ENCODE measurements at regions not wholly inside any gene's neighbourhood (a gene's known extent, or its start where the extent isn't known, plus 50 kb on each side); places are given as distances from the start of the nearest gene placed in this dataset.

GRCh38 chr1:233790121-233790520 is 114.4 kb upstream of the SLC35F3 start:
- H3K27ac ChIP-seq: no peak overlapping the region
- TF ChIP-seq, protein P1, sequence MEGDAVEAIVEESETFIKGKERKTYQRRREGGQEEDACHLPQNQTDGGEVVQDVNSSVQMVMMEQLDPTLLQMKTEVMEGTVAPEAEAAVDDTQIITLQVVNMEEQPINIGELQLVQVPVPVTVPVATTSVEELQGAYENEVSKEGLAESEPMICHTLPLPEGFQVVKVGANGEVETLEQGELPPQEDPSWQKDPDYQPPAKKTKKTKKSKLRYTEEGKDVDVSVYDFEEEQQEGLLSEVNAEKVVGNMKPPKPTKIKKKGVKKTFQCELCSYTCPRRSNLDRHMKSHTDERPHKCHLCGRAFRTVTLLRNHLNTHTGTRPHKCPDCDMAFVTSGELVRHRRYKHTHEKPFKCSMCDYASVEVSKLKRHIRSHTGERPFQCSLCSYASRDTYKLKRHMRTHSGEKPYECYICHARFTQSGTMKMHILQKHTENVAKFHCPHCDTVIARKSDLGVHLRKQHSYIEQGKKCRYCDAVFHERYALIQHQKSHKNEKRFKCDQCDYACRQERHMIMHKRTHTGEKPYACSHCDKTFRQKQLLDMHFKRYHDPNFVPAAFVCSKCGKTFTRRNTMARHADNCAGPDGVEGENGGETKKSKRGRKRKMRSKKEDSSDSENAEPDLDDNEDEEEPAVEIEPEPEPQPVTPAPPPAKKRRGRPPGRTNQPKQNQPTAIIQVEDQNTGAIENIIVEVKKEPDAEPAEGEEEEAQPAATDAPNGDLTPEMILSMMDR (conservative IDR thresholded peaks at IDR 0.05): no peak

GRCh38 chr1:233790662-233791371 is 113.7 kb upstream of the SLC35F3 start:
- H3K27ac ChIP-seq: no peak overlapping the region; the same call in 1 of the 2 replicates
- TF ChIP-seq, protein P1 (conservative IDR thresholded peaks at IDR 0.05): peak; percentile 90

GRCh38 chr1:233791372-233791703 is 113.1 kb upstream of the SLC35F3 start:
- TF ChIP-seq, protein P1 (conservative IDR thresholded peaks at IDR 0.05): peak; percentile 68
- peak overlapping the region; percentile 64 for H3K27ac ChIP-seq

DNA sequence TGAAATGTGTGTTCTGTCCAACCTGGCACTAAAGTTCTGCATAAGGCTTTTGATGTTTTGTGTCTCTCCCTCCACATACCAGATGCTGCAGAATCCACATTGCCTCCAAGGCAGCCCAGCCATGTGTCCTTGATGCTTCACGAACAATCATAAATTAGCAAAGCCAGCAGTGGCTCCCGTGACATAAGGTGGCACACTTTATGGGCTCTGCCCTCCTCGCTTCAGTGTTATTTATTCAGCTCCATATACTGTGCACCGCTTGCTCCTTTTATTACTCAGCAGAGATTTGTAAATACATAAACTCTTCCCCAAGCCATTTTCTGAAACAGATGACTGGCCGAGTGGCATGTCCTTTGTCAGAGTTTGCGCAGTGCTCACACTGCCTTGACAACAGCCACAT is 112.8 kb upstream of the SLC35F3 start:
- peak overlapping the region; percentile 64 for H3K27ac ChIP-seq

GRCh38 chr1:233794863-233795262 is 109.6 kb upstream of the SLC35F3 start:
- TF ChIP-seq, protein P1 (conservative IDR thresholded peaks at IDR 0.05): no peak
- no peak overlapping the region for H3K27ac ChIP-seq

More for the DNA sequence above, 112.8 kb upstream of the SLC35F3 start:
- TF ChIP-seq, protein P1 (conservative IDR thresholded peaks at IDR 0.05): no peak

DNA sequence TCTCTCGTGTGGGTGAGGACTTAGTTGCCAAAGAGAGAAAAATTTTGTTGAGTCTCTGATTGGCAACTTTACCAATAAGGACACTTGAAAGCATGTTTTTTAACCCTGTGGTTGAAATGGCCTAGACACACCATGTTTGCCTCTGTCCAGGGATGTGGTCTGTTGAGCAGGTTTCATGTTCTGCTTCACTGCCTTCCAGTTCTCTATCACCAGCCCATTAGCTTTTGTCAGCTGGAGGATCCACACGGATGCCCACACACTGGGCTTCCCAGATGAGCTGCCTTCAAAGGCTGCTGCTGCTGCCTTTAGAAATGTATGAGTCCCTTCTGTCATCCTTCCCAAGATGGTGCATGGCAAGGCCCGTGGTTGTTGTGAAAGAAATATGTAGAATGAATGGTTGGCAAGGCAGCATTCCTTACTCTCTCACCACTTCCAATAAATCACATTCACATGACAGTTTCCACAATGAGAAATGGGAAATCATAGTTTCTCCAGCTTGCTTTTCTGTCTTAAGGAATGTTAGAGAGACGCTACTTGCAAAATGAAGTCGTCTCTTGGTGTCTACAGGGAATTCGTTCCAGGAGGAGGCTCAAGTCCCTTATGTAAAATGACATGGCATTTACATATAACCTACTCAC is 108.2 kb upstream of the SLC35F3 start:
- no peak overlapping the region for H3K27ac ChIP-seq
- TF ChIP-seq, protein P1 (conservative IDR thresholded peaks at IDR 0.05): no peak

DNA sequence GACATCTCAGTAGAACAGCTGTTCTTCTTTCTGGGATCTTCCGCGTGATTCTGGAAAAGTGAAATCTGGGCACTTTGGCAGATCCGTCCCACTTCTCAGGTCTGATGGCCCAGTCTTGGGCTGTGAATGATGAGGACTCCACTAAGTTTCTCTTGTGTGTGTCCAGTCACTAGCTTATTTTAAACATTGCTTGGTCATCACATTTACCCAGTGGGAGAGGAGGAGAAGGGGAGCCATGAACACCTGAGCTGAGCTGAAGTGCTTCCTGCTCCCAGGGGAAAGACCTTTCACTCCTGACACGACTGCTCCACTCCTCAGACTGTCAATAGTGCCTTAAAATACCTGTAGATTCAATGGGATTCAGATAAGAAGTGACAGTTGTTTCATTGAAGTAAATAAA is 101.9 kb upstream of the SLC35F3 start:
- H3K27ac ChIP-seq: no peak overlapping the region
- TF ChIP-seq, protein P1 (conservative IDR thresholded peaks at IDR 0.05): no peak

All from VCaP (cell line).